ENCODE measurements at regions not wholly inside any gene's neighbourhood (a gene's known extent, or its start where the extent isn't known, plus 50 kb on each side); places are given as distances from the start of the nearest gene placed in this dataset.

DNA sequence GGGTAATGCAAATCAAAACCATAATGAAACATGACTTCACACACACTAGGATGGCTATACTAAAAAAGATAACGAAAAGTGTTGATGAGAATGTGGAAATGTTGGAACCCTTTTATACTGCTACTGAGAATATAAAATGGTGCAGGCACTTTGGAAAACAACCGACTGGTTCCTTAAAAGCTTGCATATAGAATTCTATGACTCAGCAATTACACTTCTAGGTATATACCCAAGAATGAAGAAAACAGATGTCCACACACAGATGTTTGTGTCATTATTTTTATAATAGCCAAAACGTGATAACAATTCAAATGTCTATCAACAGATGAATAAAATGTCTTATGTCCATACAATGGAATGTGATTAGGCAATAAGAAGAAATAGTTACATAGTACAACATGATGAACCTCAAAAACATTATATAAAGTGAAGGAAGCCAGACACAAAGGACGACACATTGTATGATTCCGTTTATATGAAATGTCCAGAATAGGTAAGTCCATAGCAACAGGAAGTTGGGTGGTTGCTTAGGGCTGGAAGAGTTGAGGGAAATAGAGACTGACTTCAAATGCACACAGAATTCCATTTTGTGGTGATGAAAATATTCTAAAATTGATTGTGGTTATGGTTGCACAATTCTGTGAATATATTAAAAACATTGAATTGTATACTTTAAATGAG, 148.3 kb upstream of the PHYHIPL start:
- TF ChIP-seq, protein P1, sequence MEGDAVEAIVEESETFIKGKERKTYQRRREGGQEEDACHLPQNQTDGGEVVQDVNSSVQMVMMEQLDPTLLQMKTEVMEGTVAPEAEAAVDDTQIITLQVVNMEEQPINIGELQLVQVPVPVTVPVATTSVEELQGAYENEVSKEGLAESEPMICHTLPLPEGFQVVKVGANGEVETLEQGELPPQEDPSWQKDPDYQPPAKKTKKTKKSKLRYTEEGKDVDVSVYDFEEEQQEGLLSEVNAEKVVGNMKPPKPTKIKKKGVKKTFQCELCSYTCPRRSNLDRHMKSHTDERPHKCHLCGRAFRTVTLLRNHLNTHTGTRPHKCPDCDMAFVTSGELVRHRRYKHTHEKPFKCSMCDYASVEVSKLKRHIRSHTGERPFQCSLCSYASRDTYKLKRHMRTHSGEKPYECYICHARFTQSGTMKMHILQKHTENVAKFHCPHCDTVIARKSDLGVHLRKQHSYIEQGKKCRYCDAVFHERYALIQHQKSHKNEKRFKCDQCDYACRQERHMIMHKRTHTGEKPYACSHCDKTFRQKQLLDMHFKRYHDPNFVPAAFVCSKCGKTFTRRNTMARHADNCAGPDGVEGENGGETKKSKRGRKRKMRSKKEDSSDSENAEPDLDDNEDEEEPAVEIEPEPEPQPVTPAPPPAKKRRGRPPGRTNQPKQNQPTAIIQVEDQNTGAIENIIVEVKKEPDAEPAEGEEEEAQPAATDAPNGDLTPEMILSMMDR (conservative IDR thresholded peaks at IDR 0.05; ENCODE audit: low read depth in 2 of 2) = no peak
- TF ChIP-seq EZH2 (IDR thresholded peaks at IDR 0.05; ENCODE audit: low read depth, unreplicated experiment) = no peak
- TF ChIP-seq CREB1 (CRISPR knock-in tag; IDR thresholded peaks at IDR 0.05; ENCODE audit: low read depth) = no peak

Measured in GM23338 (cell line).